PFSK-1 (cell line): ENCODE measurements at regions not wholly inside any gene's neighbourhood (a gene's known extent, or its start where the extent isn't known, plus 50 kb on each side); places are given as distances from the start of the nearest gene placed in this dataset.

Experiments
- FOXP2 ChIP-seq: optimal IDR thresholded peaks from 2 replicates; pipeline ENCODE3; 2011; ENCODE audit warnings: borderline replicate concordance, control low read depth, inconsistent platforms; ENCODE audit not compliant: insufficient read depth; ENCODE audit errors: extremely low read length, extremely low read depth
- TF ChIP-seq, protein P1 (sequence below), 2 experiments: IDR thresholded peaks; 2 replicates each; pipeline versions ENCODE4 v1.6.1 to v1.8.0; 2011 to 2012; ENCODE audit warnings: low read depth in 2 of 2, low read length in 2 of 2, control low read depth in 1 of 2, inconsistent platforms in 1 of 2, mild to moderate bottlenecking in 1 of 2, moderate library complexity in 1 of 2; ENCODE audit not compliant: insufficient read depth in 1 of 2

DNA sequence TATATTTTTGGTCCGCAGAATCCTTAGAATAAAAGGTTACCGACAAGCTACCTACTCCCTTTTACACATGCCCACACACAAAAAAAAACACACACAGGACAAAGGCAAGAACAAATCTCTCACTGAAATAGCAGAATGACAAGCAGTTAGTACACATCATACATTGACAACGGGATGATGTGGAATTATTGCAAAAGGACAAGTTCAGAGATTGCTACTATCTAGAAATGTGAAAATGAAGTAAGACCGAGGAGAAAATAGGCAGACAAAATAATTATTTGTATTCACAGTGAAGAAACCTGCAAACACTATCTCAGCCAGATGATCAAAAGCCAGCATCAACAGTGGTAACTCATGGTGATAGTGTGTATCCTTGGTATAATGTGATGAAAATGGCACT lies 112.2 kb upstream of the C3orf80 start:
- TF ChIP-seq, protein P1, sequence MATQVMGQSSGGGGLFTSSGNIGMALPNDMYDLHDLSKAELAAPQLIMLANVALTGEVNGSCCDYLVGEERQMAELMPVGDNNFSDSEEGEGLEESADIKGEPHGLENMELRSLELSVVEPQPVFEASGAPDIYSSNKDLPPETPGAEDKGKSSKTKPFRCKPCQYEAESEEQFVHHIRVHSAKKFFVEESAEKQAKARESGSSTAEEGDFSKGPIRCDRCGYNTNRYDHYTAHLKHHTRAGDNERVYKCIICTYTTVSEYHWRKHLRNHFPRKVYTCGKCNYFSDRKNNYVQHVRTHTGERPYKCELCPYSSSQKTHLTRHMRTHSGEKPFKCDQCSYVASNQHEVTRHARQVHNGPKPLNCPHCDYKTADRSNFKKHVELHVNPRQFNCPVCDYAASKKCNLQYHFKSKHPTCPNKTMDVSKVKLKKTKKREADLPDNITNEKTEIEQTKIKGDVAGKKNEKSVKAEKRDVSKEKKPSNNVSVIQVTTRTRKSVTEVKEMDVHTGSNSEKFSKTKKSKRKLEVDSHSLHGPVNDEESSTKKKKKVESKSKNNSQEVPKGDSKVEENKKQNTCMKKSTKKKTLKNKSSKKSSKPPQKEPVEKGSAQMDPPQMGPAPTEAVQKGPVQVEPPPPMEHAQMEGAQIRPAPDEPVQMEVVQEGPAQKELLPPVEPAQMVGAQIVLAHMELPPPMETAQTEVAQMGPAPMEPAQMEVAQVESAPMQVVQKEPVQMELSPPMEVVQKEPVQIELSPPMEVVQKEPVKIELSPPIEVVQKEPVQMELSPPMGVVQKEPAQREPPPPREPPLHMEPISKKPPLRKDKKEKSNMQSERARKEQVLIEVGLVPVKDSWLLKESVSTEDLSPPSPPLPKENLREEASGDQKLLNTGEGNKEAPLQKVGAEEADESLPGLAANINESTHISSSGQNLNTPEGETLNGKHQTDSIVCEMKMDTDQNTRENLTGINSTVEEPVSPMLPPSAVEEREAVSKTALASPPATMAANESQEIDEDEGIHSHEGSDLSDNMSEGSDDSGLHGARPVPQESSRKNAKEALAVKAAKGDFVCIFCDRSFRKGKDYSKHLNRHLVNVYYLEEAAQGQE (IDR thresholded peaks at IDR 0.05; ENCODE audit: insufficient read depth in 1 of 2, low read depth in 2 of 2, low read length in 2 of 2), result no peak
- TF ChIP-seq FOXP2, result no peak
